CD8-positive, alpha-beta memory T cell (primary cell): ENCODE measurements at regions not wholly inside any gene's neighbourhood (a gene's known extent, or its start where the extent isn't known, plus 50 kb on each side); places are given as distances from the start of the nearest gene placed in this dataset.
"Not testable (repeated sequence)": the region's sequence is repeated elsewhere in the genome, so short reads cannot be mapped to it uniquely, and the experiment has no call there.

Experiments used
- CTCF ChIA-PET: fragments of 350-600 bp; sonication (Branson Sonifier 250); formaldehyde crosslinking; loops from one replicate; lab custom pipeline; 2021; ENCODE audit warnings: antibody characterized with exemption; lab: Charles Lee
- POLR2A ChIA-PET: fragments of 350-600 bp; sonication (Branson Sonifier 250); formaldehyde crosslinking; loops from one replicate; lab custom pipeline; 2021; ENCODE audit warnings: antibody characterized with exemption; lab: Charles Lee
- DNase-seq, 5 donors: peaks; one replicate each; pipeline versions ENCODE4 v3.0.0 to v3.0.0-alpha.2; 2020 to 2022; ENCODE audit warnings: mixed read lengths in 1 of 5
- H3K27ac ChIP-seq: one replicate; pipeline ENCODE4 v1.7.0; 2013; ENCODE audit warnings: low read depth, mild to moderate bottlenecking, low read length, moderate library complexity
- H3K27me3 ChIP-seq: 2 replicates; pipeline ENCODE4 v1.7.0; 2013; ENCODE audit warnings: low read length, mild to moderate bottlenecking; ENCODE audit not compliant: insufficient read depth, poor library complexity, severe bottlenecking
- H3K36me3 ChIP-seq: 2 replicates; pipeline ENCODE4 v1.7.0; 2013; ENCODE audit warnings: mild to moderate bottlenecking, low read length, moderate library complexity; ENCODE audit not compliant: insufficient read depth
- H3K4me1 ChIP-seq: 2 replicates; pipeline ENCODE4 v1.7.0; 2013; ENCODE audit warnings: mild to moderate bottlenecking, low read length, moderate library complexity; ENCODE audit not compliant: insufficient read depth
- H3K4me3 ChIP-seq: 2 replicates; pipeline ENCODE4 v1.7.0; 2013; ENCODE audit warnings: mild to moderate bottlenecking, low read length
- H3K9me3 ChIP-seq: 2 replicates; pipeline ENCODE4 v1.7.0; 2013; ENCODE audit warnings: mild to moderate bottlenecking, low read length
- H3K27ac Mint-ChIP-seq, 8 donors: one replicate each; pipeline ENCODE4 v1.8.0; 2020 to 2021; ENCODE audit warnings: mixed read lengths in 8 of 8, mild to moderate bottlenecking in 6 of 8, inconsistent platforms in 3 of 8, moderate library complexity in 3 of 8
- H3K27me3 Mint-ChIP-seq, 2 donors: one replicate each; pipeline ENCODE4 v1.8.0; 2020 to 2021; ENCODE audit warnings: mixed read lengths in 2 of 2, mild to moderate bottlenecking in 1 of 2, moderate library complexity in 1 of 2
- H3K36me3 Mint-ChIP-seq, 3 donors: one replicate each; pipeline ENCODE4 v1.8.0; 2020 to 2021; ENCODE audit warnings: mixed read lengths in 3 of 3, inconsistent platforms in 1 of 3, mild to moderate bottlenecking in 1 of 3
- H3K4me1 Mint-ChIP-seq, 3 donors: one replicate each; pipeline ENCODE4 v1.8.0; 2020 to 2021; ENCODE audit warnings: mixed read lengths in 3 of 3, inconsistent platforms in 1 of 3, mild to moderate bottlenecking in 1 of 3
- H3K4me3 Mint-ChIP-seq, 7 donors: one replicate each; pipeline ENCODE4 v1.8.0; 2020 to 2021; ENCODE audit warnings: mixed read lengths in 7 of 7, mild to moderate bottlenecking in 6 of 7, moderate library complexity in 4 of 7, inconsistent platforms in 2 of 7
- H3K9me3 Mint-ChIP-seq, 5 donors: one replicate each; pipeline ENCODE4 v1.8.0; 2020 to 2022; ENCODE audit warnings: mixed read lengths in 5 of 5, mild to moderate bottlenecking in 3 of 5, moderate library complexity in 2 of 5, inconsistent platforms in 1 of 5

DNA sequence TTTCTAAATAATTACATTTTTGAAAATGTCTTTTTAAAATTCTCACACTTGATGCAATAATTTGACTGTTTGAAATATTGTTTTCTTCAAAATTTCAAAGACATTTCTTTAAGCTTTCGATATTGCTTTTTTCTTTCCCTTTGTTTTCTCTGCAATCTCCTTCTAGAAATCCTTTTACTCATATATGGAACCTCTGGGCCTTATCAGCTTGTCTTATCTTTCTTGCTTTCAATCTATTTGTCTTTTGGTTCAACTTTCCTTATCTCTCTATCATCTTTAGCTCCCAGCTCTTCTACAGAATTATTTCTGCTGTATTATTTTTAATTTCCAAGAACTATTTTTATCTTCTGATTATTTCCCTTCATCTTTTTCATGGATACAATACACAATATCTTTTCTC, 80.7 kb upstream of the DIAPH3 start:
- Mint-ChIP-seq H3K27me3 (peaks cover 1 to 3% of the 10 kb centered on the region in 2 donors), H3K36me3 (no peaks in the 10 kb centered on the region), H3K4me1 (no peaks in the 10 kb centered on the region), H3K27ac (no peak overlapping the region), H3K4me3 (no peak overlapping the region), H3K9me3 (peaks cover 0 to 2% (median 0%) of the 10 kb centered on the region in 5 donors)
- no peaks in the 10 kb centered on the region for H3K4me1 ChIP-seq
- no peak for DNase-seq
- no peaks in the 10 kb centered on the region for H3K27me3 ChIP-seq
- no peaks in the 10 kb centered on the region for H3K9me3 ChIP-seq
- no peak overlapping the region for H3K4me3 ChIP-seq
- no peaks in the 10 kb centered on the region for H3K36me3 ChIP-seq
- ChIA-PET CTCF (no interaction called here), POLR2A (no interaction called here)
- H3K27ac ChIP-seq, result no peak overlapping the region

DNA sequence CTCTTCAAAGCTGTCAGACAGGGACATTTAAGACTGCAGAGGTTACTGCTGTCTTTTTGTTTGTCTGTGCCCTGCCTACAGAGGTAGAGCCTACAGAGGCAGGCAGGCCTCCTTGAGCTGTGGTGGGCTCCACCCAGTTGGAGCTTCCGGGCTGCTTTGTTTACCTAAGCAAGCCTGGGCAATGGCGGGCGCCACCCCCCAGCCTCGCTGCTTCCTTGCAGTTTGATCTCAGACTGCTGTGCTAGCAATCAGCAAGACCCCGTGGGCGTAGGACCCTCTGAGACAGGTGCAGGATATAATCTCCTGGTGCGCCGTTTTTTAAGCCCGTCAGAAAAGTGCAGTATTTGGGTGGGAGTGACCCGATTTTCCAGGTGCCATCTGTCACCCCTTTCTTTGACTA, 87.7 kb upstream of the DIAPH3 start:
- H3K9me3 Mint-ChIP-seq, CTCF ChIA-PET: not testable (repeated sequence)

DNA sequence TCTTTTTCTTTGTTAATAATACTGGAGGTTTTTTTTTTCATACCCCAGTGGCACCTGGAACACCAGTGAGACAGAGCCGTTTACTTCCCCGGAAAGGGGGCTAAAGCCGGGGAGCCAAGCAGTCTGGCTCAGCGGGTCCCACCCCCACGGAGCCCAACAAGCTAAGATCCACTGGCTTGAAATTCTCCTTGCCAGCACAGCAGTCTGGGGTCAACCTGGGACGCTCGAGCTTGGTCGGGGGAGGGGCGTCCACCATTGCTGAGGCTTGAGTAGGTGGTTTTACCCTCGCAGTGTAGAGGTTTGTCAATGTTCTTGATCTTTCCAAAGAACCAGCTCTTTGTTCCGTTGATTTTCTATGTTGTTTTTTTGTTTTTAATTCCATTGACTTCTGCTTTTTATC, 94.6 kb upstream of the DIAPH3 start:
- no peak overlapping the region for H3K4me3 Mint-ChIP-seq
- Histone ChIP-seq H3K27ac (no peak overlapping the region), H3K27me3 (no peaks in the 10 kb centered on the region), H3K4me1 (no peaks in the 10 kb centered on the region), H3K4me3 (no peak overlapping the region), H3K9me3 (no peaks in the 10 kb centered on the region), H3K36me3 (no peaks in the 10 kb centered on the region)
- DNase-seq, result no peak
- POLR2A ChIA-PET, result no interaction called here
- peaks cover 0 to 8% (median 0%) of the 10 kb centered on the region in 3 donors for H3K4me1 Mint-ChIP-seq
- peaks cover 0 to 5% (median 0%) of the 10 kb centered on the region in 5 donors for H3K9me3 Mint-ChIP-seq
- H3K27ac Mint-ChIP-seq, result no peak overlapping the region
- peaks cover 4 to 21% of the 10 kb centered on the region in 2 donors for H3K27me3 Mint-ChIP-seq
- CTCF ChIA-PET, result no interaction called here
- H3K36me3 Mint-ChIP-seq, result no peaks in the 10 kb centered on the region

More for the DNA sequence above, 87.7 kb upstream of the DIAPH3 start:
- DNase-seq, H3K36me3 ChIP-seq, H3K4me1 Mint-ChIP-seq, H3K36me3 Mint-ChIP-seq, H3K4me3 Mint-ChIP-seq, H3K27me3 ChIP-seq, H3K4me1 ChIP-seq, H3K27ac ChIP-seq, H3K4me3 ChIP-seq, H3K9me3 ChIP-seq, H3K27ac Mint-ChIP-seq, POLR2A ChIA-PET: not testable (repeated sequence)
- peaks cover 4 to 11% of the 10 kb centered on the region in 2 donors for H3K27me3 Mint-ChIP-seq

DNA sequence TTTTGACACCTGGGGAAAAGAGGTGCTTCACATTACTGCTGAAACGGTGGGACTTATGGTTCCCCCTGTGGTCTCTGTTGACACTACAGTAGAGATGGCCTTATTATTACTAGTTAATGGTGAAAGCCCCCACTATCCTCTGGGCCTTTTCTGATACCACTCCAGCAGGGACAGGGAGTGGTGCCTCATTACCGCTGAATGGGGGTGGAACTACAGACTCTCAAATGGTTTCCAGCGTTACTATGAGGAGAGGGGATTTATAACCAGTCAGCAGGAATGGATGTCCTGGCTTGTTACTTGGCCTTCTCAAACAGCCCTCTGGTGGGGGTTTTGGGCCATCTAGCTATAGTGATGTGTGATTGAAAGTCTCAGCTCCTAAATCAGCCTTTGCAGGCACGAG, 96.7 kb upstream of the DIAPH3 start:
- no peak overlapping the region for H3K27ac Mint-ChIP-seq
- Histone ChIP-seq H3K36me3 (no peaks in the 10 kb centered on the region), H3K4me3 (no peak overlapping the region), H3K27ac (no peak overlapping the region), H3K4me1 (no peaks in the 10 kb centered on the region), H3K27me3 (no peaks in the 10 kb centered on the region), H3K9me3 (no peaks in the 10 kb centered on the region)
- H3K9me3 Mint-ChIP-seq, result peaks cover 0 to 5% (median 0%) of the 10 kb centered on the region in 5 donors
- no peak overlapping the region for H3K4me3 Mint-ChIP-seq
- DNase-seq, result no peak
- H3K36me3 Mint-ChIP-seq, result no peaks in the 10 kb centered on the region
- peaks cover 6 to 29% of the 10 kb centered on the region in 2 donors for H3K27me3 Mint-ChIP-seq
- no peaks in the 10 kb centered on the region for H3K4me1 Mint-ChIP-seq
- POLR2A ChIA-PET, result no interaction called here
- CTCF ChIA-PET, result no interaction called here

GRCh38 chr13:60261432-60262351, 98.0 kb upstream of the DIAPH3 start:
- CTCF ChIA-PET, result no interaction called here
- POLR2A ChIA-PET, result no interaction called here

DNA sequence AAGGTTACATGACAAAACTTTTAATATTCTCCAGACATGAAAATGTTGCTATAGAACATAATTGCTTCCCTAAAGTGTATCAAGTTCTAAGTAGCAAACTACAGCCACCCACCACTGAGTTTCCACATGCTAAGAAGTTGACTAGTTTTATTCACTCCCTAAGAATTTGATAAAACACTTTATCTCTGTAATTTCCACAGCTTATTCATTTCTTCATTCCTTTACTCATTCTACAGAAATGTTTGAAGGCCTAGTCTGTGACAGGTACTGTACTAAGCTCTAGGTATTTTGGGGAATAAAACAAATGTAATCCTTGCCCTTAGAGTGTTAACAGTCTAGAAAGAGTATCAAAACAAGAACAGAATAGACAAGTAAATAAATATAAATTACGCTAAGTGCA, 101.8 kb upstream of the DIAPH3 start:
- H3K9me3 ChIP-seq, result no peaks in the 10 kb centered on the region
- peaks cover 0 to 3% (median 0%) of the 10 kb centered on the region in 3 donors for H3K4me1 Mint-ChIP-seq
- POLR2A ChIA-PET, result no interaction called here

More at GRCh38 chr13:60261432-60262351, 98.0 kb upstream of the DIAPH3 start:
- peaks cover 0 to 3% (median 0%) of the 10 kb centered on the region in 5 donors for H3K9me3 Mint-ChIP-seq
- no peaks in the 10 kb centered on the region for H3K9me3 ChIP-seq
- H3K36me3 ChIP-seq, result no peaks in the 10 kb centered on the region
- H3K36me3 Mint-ChIP-seq, result no peaks in the 10 kb centered on the region
- H3K4me3 Mint-ChIP-seq, result no peak overlapping the region
- H3K4me1 Mint-ChIP-seq, result no peaks in the 10 kb centered on the region
- H3K27me3 Mint-ChIP-seq, result peaks cover 6 to 29% of the 10 kb centered on the region in 2 donors
- no peak overlapping the region for H3K4me3 ChIP-seq
- DNase-seq, result no peak
- H3K27ac ChIP-seq, result no peak overlapping the region
- H3K4me1 ChIP-seq, result no peaks in the 10 kb centered on the region
- no peaks in the 10 kb centered on the region for H3K27me3 ChIP-seq
- H3K27ac Mint-ChIP-seq, result no peak overlapping the region

GRCh38 chr13:60267498-60268202, 103.9 kb upstream of the DIAPH3 start:
- H3K36me3 Mint-ChIP-seq, result no peaks in the 10 kb centered on the region
- H3K9me3 Mint-ChIP-seq, result peaks cover 0 to 1% (median 0%) of the 10 kb centered on the region in 5 donors
- H3K4me3 ChIP-seq, result peak overlapping the region; percentile 67
- H3K27me3 Mint-ChIP-seq, result peaks cover 3 to 16% of the 10 kb centered on the region in 2 donors
- no peaks in the 10 kb centered on the region for H3K9me3 ChIP-seq
- H3K27ac Mint-ChIP-seq, result no peak overlapping the region
- peak overlapping the region; percentile 20 for H3K27ac ChIP-seq
- no peaks in the 10 kb centered on the region for H3K27me3 ChIP-seq
- DNase-seq, result peak in 4 of 5 donors; percentile 8 to 69 (median 46)
- POLR2A ChIA-PET, result no interaction called here
- no peaks in the 10 kb centered on the region for H3K36me3 ChIP-seq
- CTCF ChIA-PET, result no interaction called here
- H3K4me1 ChIP-seq, result peaks cover 5% of the 10 kb centered on the region
- no peak overlapping the region for H3K4me3 Mint-ChIP-seq
- H3K4me1 Mint-ChIP-seq, result peaks cover 0 to 3% (median 0%) of the 10 kb centered on the region in 3 donors

More for the DNA sequence above, 101.8 kb upstream of the DIAPH3 start:
- no peaks in the 10 kb centered on the region for H3K27me3 ChIP-seq
- no peak for DNase-seq
- H3K9me3 Mint-ChIP-seq, result peaks cover 0 to 1% (median 0%) of the 10 kb centered on the region in 5 donors
- peaks cover 4 to 25% of the 10 kb centered on the region in 2 donors for H3K27me3 Mint-ChIP-seq
- no peaks in the 10 kb centered on the region for H3K36me3 ChIP-seq
- peaks cover 5% of the 10 kb centered on the region for H3K4me1 ChIP-seq
- CTCF ChIA-PET, result no interaction called here
- no peak overlapping the region for H3K4me3 ChIP-seq
- H3K27ac ChIP-seq, result no peak overlapping the region
- no peak overlapping the region for H3K4me3 Mint-ChIP-seq
- H3K36me3 Mint-ChIP-seq, result no peaks in the 10 kb centered on the region
- H3K27ac Mint-ChIP-seq, result no peak overlapping the region

GRCh38 chr13:60268203-60268555, 104.5 kb upstream of the DIAPH3 start:
- no peaks in the 10 kb centered on the region for H3K27me3 ChIP-seq
- H3K9me3 Mint-ChIP-seq, result peaks cover 0 to under 1% (median 0%) of the 10 kb centered on the region in 5 donors
- H3K4me1 Mint-ChIP-seq, result peaks cover 0 to 3% (median 0%) of the 10 kb centered on the region in 3 donors
- H3K4me3 Mint-ChIP-seq, result no peak overlapping the region
- H3K27me3 Mint-ChIP-seq, result peaks cover 3 to 13% of the 10 kb centered on the region in 2 donors
- H3K36me3 Mint-ChIP-seq, result no peaks in the 10 kb centered on the region
- DNase-seq, result no peak
- no peak overlapping the region for H3K27ac ChIP-seq
- peaks cover 5% of the 10 kb centered on the region for H3K4me1 ChIP-seq
- H3K27ac Mint-ChIP-seq, result no peak overlapping the region
- no peaks in the 10 kb centered on the region for H3K9me3 ChIP-seq
- H3K4me3 ChIP-seq, result peak overlapping the region; percentile 67
- CTCF ChIA-PET, result no interaction called here
- POLR2A ChIA-PET, result no interaction called here
- H3K36me3 ChIP-seq, result no peaks in the 10 kb centered on the region
